Smooth muscle cell (in vitro differentiated cells): ENCODE measurements at regions not wholly inside any gene's neighbourhood (a gene's known extent, or its start where the extent isn't known, plus 50 kb on each side); places are given as distances from the start of the nearest gene placed in this dataset.

ENCODE experiments used
- DNase-seq: peaks from one replicate; lab custom pipeline; 2025; ENCODE audit not compliant: unreplicated experiment; lab: John Stamatoyannopoulos, UW
- H2AFZ ChIP-seq: fragments of 200-600 bp; sonication (generic); 2 replicates; pipeline ENCODE4 v1.6.0; 2016; ENCODE audit warnings: antibody characterized with exemption, low read depth, mild to moderate bottlenecking
- H3F3A ChIP-seq: fragments of 200-600 bp; sonication (generic); 2 replicates; pipeline ENCODE4 v1.6.0; 2017; ENCODE audit warnings: antibody characterized with exemption, low read depth
- H3K27ac ChIP-seq: fragments of 200-600 bp; sonication (generic); 2 replicates; pipeline ENCODE4 v1.5.1; 2016; ENCODE audit warnings: low read depth, mild to moderate bottlenecking
- H3K27me3 ChIP-seq: fragments of 200-600 bp; sonication (generic); 2 replicates; pipeline ENCODE4 v1.6.1; 2016; ENCODE audit warnings: low read depth, mild to moderate bottlenecking
- H3K36me3 ChIP-seq: fragments of 200-600 bp; sonication (generic); 2 replicates; pipeline ENCODE4 v1.5.1; 2016; ENCODE audit warnings: low read depth
- H3K4me1 ChIP-seq: fragments of 200-600 bp; sonication (generic); 2 replicates; pipeline ENCODE4 v1.5.1; 2016; ENCODE audit warnings: low read depth
- H3K4me2 ChIP-seq: fragments of 200-600 bp; sonication (generic); 2 replicates; pipeline ENCODE4 v1.6.0; 2016; ENCODE audit warnings: mild to moderate bottlenecking
- H3K4me3 ChIP-seq: fragments of 200-600 bp; sonication (generic); 2 replicates; pipeline ENCODE4 v1.5.1; 2016; ENCODE audit warnings: mild to moderate bottlenecking
- H3K79me2 ChIP-seq: fragments of 200-600 bp; sonication (generic); 2 replicates; pipeline ENCODE4 v1.6.0; 2016; ENCODE audit warnings: low read depth, mild to moderate bottlenecking
- H3K9ac ChIP-seq: fragments of 200-600 bp; sonication (generic); 2 replicates; pipeline ENCODE4 v1.6.0; 2016; ENCODE audit warnings: low read depth
- H3K9me3 ChIP-seq: fragments of 200-600 bp; sonication (generic); replicated peaks from 2 replicates; pipeline ENCODE4 v1.5.1; 2016; ENCODE audit warnings: low read depth
- H4K20me1 ChIP-seq: fragments of 200-600 bp; sonication (generic); 2 replicates; pipeline ENCODE4 v1.6.0; 2016; ENCODE audit warnings: low read depth
- WGBS: methylation state at CpG from one replicate; pipeline ENCODE4 v1.1.7; 2016; ENCODE audit warnings: low lambda C conversion rate; 5-methylcytosine and 5-hydroxymethylcytosine counted together
- TF ChIP-seq, protein P1 (sequence below): fragments of 200-600 bp; sonication (generic); IDR thresholded peaks from 2 replicates; pipeline ENCODE4 v1.5.1; 2017; ENCODE audit warnings: borderline replicate concordance, mild to moderate bottlenecking, antibody characterized with exemption; ENCODE audit not compliant: insufficient read depth, poor library complexity, severe bottlenecking

DNA sequence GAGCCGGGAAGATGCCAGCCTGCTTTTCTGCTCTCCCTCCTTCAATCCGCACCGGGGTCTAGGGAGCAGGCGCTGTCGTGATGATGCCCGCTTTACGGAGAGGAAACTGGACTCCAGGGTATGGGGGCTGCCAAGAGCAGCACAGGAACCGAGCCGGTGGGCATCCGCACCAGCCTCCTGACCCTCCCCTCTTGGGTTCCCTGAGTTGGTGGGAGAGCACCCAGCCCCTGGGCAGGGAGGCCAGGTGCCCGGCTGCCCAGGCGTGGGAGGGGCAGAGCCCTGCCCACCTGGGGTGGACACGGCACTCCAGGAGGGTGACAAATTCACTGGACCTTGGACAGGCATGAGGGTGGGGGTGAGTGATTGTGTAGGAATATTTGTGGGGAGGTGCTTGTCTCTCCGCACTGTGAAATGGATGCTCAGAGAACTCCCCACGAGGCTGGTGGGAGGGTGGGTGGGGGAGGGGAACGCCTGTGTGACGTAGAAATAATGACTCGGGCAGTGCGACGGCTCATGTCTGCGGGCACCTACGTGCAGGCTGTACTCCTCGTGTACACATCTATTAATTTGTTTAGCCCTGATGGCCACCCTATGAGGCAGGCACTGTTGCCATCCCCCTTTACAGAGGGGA lies 173.4 kb downstream of the BMP7 start:
- no peaks in the 10 kb centered on the region for H3K79me2 ChIP-seq
- no peaks in the 10 kb centered on the region for H3K36me3 ChIP-seq
- no peaks in the 10 kb centered on the region for H3F3A ChIP-seq
- DNase-seq: no peak
- no peak overlapping the region for H3K4me2 ChIP-seq
- H3K27me3 ChIP-seq: no peaks in the 10 kb centered on the region
- TF ChIP-seq, protein P1, sequence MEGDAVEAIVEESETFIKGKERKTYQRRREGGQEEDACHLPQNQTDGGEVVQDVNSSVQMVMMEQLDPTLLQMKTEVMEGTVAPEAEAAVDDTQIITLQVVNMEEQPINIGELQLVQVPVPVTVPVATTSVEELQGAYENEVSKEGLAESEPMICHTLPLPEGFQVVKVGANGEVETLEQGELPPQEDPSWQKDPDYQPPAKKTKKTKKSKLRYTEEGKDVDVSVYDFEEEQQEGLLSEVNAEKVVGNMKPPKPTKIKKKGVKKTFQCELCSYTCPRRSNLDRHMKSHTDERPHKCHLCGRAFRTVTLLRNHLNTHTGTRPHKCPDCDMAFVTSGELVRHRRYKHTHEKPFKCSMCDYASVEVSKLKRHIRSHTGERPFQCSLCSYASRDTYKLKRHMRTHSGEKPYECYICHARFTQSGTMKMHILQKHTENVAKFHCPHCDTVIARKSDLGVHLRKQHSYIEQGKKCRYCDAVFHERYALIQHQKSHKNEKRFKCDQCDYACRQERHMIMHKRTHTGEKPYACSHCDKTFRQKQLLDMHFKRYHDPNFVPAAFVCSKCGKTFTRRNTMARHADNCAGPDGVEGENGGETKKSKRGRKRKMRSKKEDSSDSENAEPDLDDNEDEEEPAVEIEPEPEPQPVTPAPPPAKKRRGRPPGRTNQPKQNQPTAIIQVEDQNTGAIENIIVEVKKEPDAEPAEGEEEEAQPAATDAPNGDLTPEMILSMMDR: no peak
- H3K4me1 ChIP-seq: peaks cover 7% of the 10 kb centered on the region
- H3K27ac ChIP-seq: no peak overlapping the region
- 96% methylated on average over 21 of the region's 23 CpGs for WGBS
- no peaks in the 10 kb centered on the region for H4K20me1 ChIP-seq
- no peak overlapping the region for H3K4me3 ChIP-seq
- H3K9ac ChIP-seq: no peak overlapping the region
- H2AFZ ChIP-seq: no peak overlapping the region
- H3K9me3 ChIP-seq: no peaks in the 10 kb centered on the region

- H3K4me1 ChIP-seq: peaks cover 9% of the 10 kb centered on the region
- no peak for DNase-seq
- WGBS: 94% methylated on average over 10 of the region's 10 CpGs
Observed at GRCh38 chr20:57093766-57094165, 172.7 kb downstream of the BMP7 start.

DNA sequence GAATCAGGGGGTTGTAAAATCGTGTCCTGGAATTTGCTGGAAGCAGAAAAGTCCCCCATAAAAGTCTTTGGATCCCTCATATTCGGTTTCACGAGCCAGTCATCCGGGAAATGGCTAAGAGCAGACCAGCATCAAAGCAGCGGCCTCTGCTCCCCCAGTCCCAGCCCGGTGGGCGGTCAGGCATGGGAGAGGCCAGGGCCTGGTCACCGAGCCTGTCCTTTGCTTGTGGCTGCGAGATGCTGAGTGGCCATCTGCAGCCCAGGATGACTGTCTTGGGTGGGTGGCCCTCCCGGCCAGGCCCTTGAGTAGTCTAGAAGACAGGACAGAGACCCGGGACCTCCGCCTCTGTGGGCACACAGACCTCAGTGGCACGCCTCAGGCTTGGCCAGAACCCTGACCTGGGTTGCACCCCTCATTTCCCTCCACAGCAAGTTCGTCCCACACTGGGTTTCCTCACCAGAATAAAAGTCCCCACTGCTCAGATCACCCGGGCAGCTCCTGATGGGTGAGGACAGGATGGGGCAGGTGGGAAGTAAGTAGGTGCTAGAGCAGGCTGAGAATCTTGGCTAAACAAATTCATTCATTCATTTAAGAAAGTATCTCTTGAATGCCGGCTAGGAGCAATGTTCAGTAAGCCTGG lies 172.1 kb downstream of the BMP7 start:
- no peak overlapping the region for H2AFZ ChIP-seq
- H3K27me3 ChIP-seq: no peaks in the 10 kb centered on the region
- DNase-seq: no peak
- no peaks in the 10 kb centered on the region for H4K20me1 ChIP-seq
- no peak overlapping the region for H3K9ac ChIP-seq
- no peaks in the 10 kb centered on the region for H3K9me3 ChIP-seq
- peaks cover 9% of the 10 kb centered on the region for H3K4me1 ChIP-seq
- WGBS: 62% methylated on average over 16 of the region's 16 CpGs
- TF ChIP-seq, protein P1: no peak
- no peaks in the 10 kb centered on the region for H3F3A ChIP-seq
- H3K36me3 ChIP-seq: no peaks in the 10 kb centered on the region
- H3K79me2 ChIP-seq: no peaks in the 10 kb centered on the region
- H3K27ac ChIP-seq: no peak overlapping the region
- no peak overlapping the region for H3K4me2 ChIP-seq
- no peak overlapping the region for H3K4me3 ChIP-seq

More at GRCh38 chr20:57093766-57094165, 172.7 kb downstream of the BMP7 start:
- no peak overlapping the region for H2AFZ ChIP-seq
- H3K36me3 ChIP-seq: no peaks in the 10 kb centered on the region
- H4K20me1 ChIP-seq: no peaks in the 10 kb centered on the region
- no peaks in the 10 kb centered on the region for H3K9me3 ChIP-seq
- no peaks in the 10 kb centered on the region for H3K79me2 ChIP-seq
- no peaks in the 10 kb centered on the region for H3F3A ChIP-seq
- no peak overlapping the region for H3K9ac ChIP-seq
- H3K4me3 ChIP-seq: no peak overlapping the region
- H3K27me3 ChIP-seq: no peaks in the 10 kb centered on the region
- H3K4me2 ChIP-seq: no peak overlapping the region
- TF ChIP-seq, protein P1: no peak
- no peak overlapping the region for H3K27ac ChIP-seq

- TF ChIP-seq, protein P1: no peak
- H3K4me3 ChIP-seq: no peak overlapping the region
- H2AFZ ChIP-seq: no peak overlapping the region
- no peaks in the 10 kb centered on the region for H3K9me3 ChIP-seq
- no peaks in the 10 kb centered on the region for H3K36me3 ChIP-seq
- H4K20me1 ChIP-seq: no peaks in the 10 kb centered on the region
- H3K27ac ChIP-seq: no peak overlapping the region
- H3K9ac ChIP-seq: no peak overlapping the region
- H3F3A ChIP-seq: no peaks in the 10 kb centered on the region
- 93% methylated on average over 12 of the region's 12 CpGs for WGBS
- H3K4me2 ChIP-seq: no peak overlapping the region
- H3K27me3 ChIP-seq: no peaks in the 10 kb centered on the region
- H3K4me1 ChIP-seq: peaks cover 9% of the 10 kb centered on the region
- DNase-seq: no peak
- no peaks in the 10 kb centered on the region for H3K79me2 ChIP-seq
Observed at GRCh38 chr20:57094991-57095390, 171.4 kb downstream of the BMP7 start.
